ENCODE measurements at regions not wholly inside any gene's neighbourhood (a gene's known extent, or its start where the extent isn't known, plus 50 kb on each side); places are given as distances from the start of the nearest gene placed in this dataset.

DNA sequence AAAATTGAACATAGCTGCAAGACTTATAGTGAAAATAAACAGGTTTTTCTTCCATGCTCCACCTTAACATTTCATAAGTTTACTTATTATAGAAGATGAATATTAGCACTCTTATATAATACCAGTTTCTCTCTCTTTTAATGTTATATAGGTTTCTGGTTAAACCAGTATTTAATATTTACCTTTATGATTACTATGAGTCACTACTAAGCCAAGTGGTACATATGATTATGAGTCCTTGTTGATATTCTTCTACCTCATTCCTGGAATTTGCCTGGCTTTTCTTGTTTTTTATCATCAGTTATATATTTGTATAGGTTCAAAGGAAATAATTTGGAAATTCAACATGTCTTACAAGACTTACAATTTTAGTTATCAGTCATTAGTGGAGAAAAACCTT, 89.9 kb upstream of the MAOA start:
- no peak for DNase-seq
- no peaks in the 10 kb centered on the region for H3K36me3 ChIP-seq
- H3K27me3 ChIP-seq, result no peaks in the 10 kb centered on the region
- TF ChIP-seq CTCF (IDR thresholded peaks at IDR 0.05), result no peak
- intact Hi-C loops (cut with DNase I; ENCODE audit: low total_unique reads), result no loop called here
- H3K27ac ChIP-seq, result no peak overlapping the region
- no peaks in the 10 kb centered on the region for H3K4me1 ChIP-seq
- no peaks in the 10 kb centered on the region for H3K9me3 ChIP-seq
- H3K4me3 ChIP-seq, result no peak overlapping the region

DNA sequence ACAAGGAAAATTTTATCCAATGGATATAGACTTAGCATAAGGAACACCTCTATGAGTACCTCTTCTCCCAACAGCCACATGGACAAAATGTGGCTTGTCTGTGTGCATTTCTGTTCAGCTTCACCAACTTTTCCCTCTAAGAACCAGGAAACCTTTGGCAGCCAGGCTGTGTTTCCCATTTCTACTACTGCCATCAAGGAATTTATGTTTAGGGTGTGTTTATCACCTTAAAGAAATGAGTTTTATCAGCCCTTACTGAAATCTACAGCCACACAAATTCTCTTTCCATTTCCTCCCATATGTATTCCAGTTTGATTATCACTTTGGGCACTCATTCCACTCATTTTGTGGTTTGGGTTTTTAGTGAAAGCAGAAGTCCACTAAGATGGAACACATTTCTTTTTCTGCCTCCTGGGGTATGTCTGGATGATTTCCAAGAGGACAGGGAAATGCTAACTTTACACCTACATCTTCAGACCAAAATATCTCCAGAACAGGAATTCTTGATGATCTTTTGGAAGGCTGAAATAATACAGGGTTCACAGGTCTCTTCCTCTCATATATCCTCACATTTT, 82.6 kb upstream of the MAOA start:
- intact Hi-C loops (cut with DNase I; ENCODE audit: low total_unique reads), result no loop called here
- DNase-seq, result no peak
- Histone ChIP-seq H3K4me1 (no peaks in the 10 kb centered on the region), H3K27me3 (no peaks in the 10 kb centered on the region), H3K36me3 (no peaks in the 10 kb centered on the region), H3K4me3 (no peak overlapping the region), H3K9me3 (no peaks in the 10 kb centered on the region), H3K27ac (no peak overlapping the region)
- TF ChIP-seq CTCF (IDR thresholded peaks at IDR 0.05), result no peak

GRCh38 chrX:43580621-43581020, 75.5 kb upstream of the MAOA start:
- no peaks in the 10 kb centered on the region for H3K27me3 ChIP-seq
- H3K4me3 ChIP-seq, result no peak overlapping the region
- H3K36me3 ChIP-seq, result no peaks in the 10 kb centered on the region
- peaks cover 0 to 22% (median 0%) of the 10 kb centered on the region in 4 donors for H3K4me1 ChIP-seq
- no peak overlapping the region for H3K27ac ChIP-seq
- no peak for DNase-seq
- TF ChIP-seq CTCF (IDR thresholded peaks at IDR 0.05), result no peak
- H3K9me3 ChIP-seq, result no peaks in the 10 kb centered on the region
- intact Hi-C loops (cut with DNase I; ENCODE audit: low total_unique reads), result loop anchor here (10.0 kb wide), 1 partner anchor 74 kb away; the partner anchor contains the start of gene MAOA

DNA sequence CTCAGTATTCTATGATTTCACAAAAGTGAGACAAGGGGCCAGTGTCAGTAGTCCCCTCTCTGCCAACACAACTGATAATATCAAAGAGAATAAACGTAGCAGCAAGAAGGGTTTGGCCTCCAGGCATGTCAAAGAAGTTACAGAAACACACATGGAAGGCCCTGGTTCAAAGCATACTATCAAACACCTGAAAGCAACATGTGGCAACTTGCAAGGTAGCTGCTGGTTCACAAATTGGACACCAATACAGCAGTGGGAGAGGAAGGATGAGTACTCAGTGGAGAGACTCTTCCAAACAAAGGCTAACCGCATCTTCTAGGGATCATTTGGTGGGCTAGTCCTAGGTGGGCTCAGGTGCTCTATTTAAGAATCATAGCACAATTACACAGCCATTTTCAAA, 74.9 kb upstream of the MAOA start:
- Histone ChIP-seq H3K4me1 (peaks cover 0 to 22% (median 0%) of the 10 kb centered on the region in 4 donors), H3K9me3 (no peaks in the 10 kb centered on the region), H3K4me3 (no peak overlapping the region), H3K27me3 (no peaks in the 10 kb centered on the region), H3K36me3 (no peaks in the 10 kb centered on the region), H3K27ac (peak overlapping the region; percentile 22 to 53)
- intact Hi-C loops (cut with DNase I; ENCODE audit: low total_unique reads), result loop anchor here (10.0 kb wide), 1 partner anchor 74 kb away; the partner anchor contains the start of gene MAOA
- DNase-seq, result no peak
- no peak for TF ChIP-seq CTCF (IDR thresholded peaks at IDR 0.05)

DNA sequence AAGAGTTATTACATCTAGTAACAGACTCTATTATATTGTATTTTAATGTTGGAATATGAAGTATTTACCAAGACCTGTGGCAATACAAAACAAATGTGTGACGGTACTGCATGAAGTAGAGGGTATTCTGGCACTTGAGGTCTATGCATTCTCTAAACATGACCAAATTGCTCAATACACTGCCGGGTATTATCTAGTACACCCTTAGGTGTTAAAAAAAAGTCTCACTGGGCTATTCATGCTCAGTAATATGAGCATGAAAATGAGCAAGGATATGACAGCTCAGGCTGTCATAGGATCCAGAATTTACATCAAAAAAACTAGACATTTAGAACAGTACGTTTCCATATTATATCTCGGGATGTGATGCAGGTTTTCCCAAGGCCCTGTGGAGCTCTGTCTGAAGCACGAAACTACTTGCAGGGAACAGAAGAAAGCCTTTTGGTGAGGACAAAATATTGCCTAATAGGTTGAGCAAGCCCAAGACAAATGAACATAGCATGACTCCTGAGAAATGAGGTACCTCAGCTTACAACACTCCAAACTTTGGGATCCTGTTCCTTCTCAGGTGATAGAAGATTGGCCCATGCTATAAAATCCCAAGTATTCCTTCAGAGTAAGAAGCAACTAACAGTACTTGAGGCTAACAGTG, 74.1 kb upstream of the MAOA start:
- H3K36me3 ChIP-seq, result no peaks in the 10 kb centered on the region
- no peak for TF ChIP-seq CTCF (IDR thresholded peaks at IDR 0.05)
- no peak overlapping the region for H3K4me3 ChIP-seq
- H3K9me3 ChIP-seq, result no peaks in the 10 kb centered on the region
- intact Hi-C loops (cut with DNase I; ENCODE audit: low total_unique reads), result loop anchor here (10.0 kb wide), 1 partner anchor 73 kb away; the partner anchor contains the start of gene MAOA
- no peak for DNase-seq
- H3K4me1 ChIP-seq, result peaks cover 0 to 22% (median 0%) of the 10 kb centered on the region in 4 donors
- H3K27ac ChIP-seq, result peak overlapping the region; percentile 22 to 53
- H3K27me3 ChIP-seq, result no peaks in the 10 kb centered on the region
